Astrocyte (in vitro differentiated cells and primary cell): ENCODE measurements at regions not wholly inside any gene's neighbourhood (a gene's known extent, or its start where the extent isn't known, plus 50 kb on each side); places are given as distances from the start of the nearest gene placed in this dataset.

Source experiments
- DNase-seq: peaks from one replicate; pipeline ENCODE4 v3.0.0-alpha.2; 2010; ENCODE audit warnings: low read depth
- FAIRE-seq: peaks from 2 replicates; lab custom pipeline; 2011; peaks lifted over from hg19 to GRCh38; lab: Jason Lieb, UNC
- H2AFZ ChIP-seq: 2 replicates; pipeline ENCODE4 v1.6.0; 2012; ENCODE audit warnings: low read depth, low read length, inconsistent platforms
- H3K27ac ChIP-seq: 2 replicates; pipeline ENCODE4 v1.5.1; 2011; ENCODE audit warnings: low read depth, low read length, inconsistent platforms
- H3K27me3 ChIP-seq: 2 replicates; pipeline ENCODE4 v1.6.0; 2011; ENCODE audit warnings: low read length, inconsistent platforms; ENCODE audit not compliant: insufficient read depth
- H3K36me3 ChIP-seq: 2 replicates; pipeline ENCODE4 v1.5.1; 2011; ENCODE audit warnings: low read length, inconsistent platforms; ENCODE audit not compliant: insufficient read depth
- H3K4me1 ChIP-seq: 2 replicates; pipeline ENCODE4 v1.5.1; 2011; ENCODE audit warnings: low read length, inconsistent platforms; ENCODE audit not compliant: insufficient read depth
- H3K4me2 ChIP-seq: 2 replicates; pipeline ENCODE4 v1.6.0; 2012; ENCODE audit warnings: low read length, inconsistent platforms
- H3K4me3 ChIP-seq: 2 replicates; pipeline ENCODE4 v1.5.1; 2011; ENCODE audit warnings: low read depth, mild to moderate bottlenecking, low read length, inconsistent platforms; ENCODE audit not compliant: insufficient read depth
- H3K79me2 ChIP-seq: 2 replicates; pipeline ENCODE4 v1.6.0; 2012; ENCODE audit warnings: mild to moderate bottlenecking, low read length, inconsistent platforms; ENCODE audit not compliant: insufficient read depth
- H3K9ac ChIP-seq: 2 replicates; pipeline ENCODE4 v1.6.0; 2012; ENCODE audit warnings: mild to moderate bottlenecking, low read length, inconsistent platforms
- H3K9me3 ChIP-seq: 2 replicates; pipeline ENCODE4 v1.5.1; 2012; ENCODE audit warnings: low read depth, mild to moderate bottlenecking, low read length, inconsistent platforms; ENCODE audit not compliant: insufficient read depth
- H4K20me1 ChIP-seq: 2 replicates; pipeline ENCODE4 v1.6.0; 2012; ENCODE audit warnings: low read length, inconsistent platforms; ENCODE audit not compliant: insufficient read depth
- H3K27ac Mint-ChIP-seq: one replicate; pipeline ENCODE4 v1.8.0; 2021; ENCODE audit warnings: mild to moderate bottlenecking, mixed read lengths; ENCODE audit not compliant: unreplicated experiment
- H3K27me3 Mint-ChIP-seq: one replicate; pipeline ENCODE4 v1.8.0; 2021; ENCODE audit warnings: low read depth, mixed read lengths; ENCODE audit not compliant: unreplicated experiment
- H3K36me3 Mint-ChIP-seq: one replicate; pipeline ENCODE4 v1.8.0; 2021; ENCODE audit warnings: low read depth, mixed read lengths; ENCODE audit not compliant: unreplicated experiment
- H3K4me1 Mint-ChIP-seq: one replicate; pipeline ENCODE4 v1.8.0; 2021; ENCODE audit warnings: low read depth, mixed read lengths; ENCODE audit not compliant: unreplicated experiment
- H3K4me3 Mint-ChIP-seq: one replicate; pipeline ENCODE4 v1.8.0; 2021; ENCODE audit warnings: mild to moderate bottlenecking, moderate library complexity, mixed read lengths; ENCODE audit not compliant: unreplicated experiment
- H3K9me3 Mint-ChIP-seq: one replicate; pipeline ENCODE4 v1.8.0; 2021; ENCODE audit warnings: mild to moderate bottlenecking, mixed read lengths; ENCODE audit not compliant: unreplicated experiment
- EZH2 ChIP-seq: IDR thresholded peaks from 2 replicates; pipeline ENCODE4 v1.6.1; 2012; ENCODE audit warnings: mild to moderate bottlenecking, low read length, inconsistent platforms; ENCODE audit not compliant: insufficient read depth
- TF ChIP-seq, protein P1 (sequence below): IDR thresholded peaks from 2 replicates; pipeline ENCODE4 v1.5.1; 2011; ENCODE audit warnings: low read depth, mild to moderate bottlenecking, inconsistent platforms, low read length, moderate library complexity; ENCODE audit not compliant: insufficient read depth

GRCh38 chr5:71786337-71787055, 67.4 kb downstream of the CARTPT start:
- no peaks in the 10 kb centered on the region for H3K9me3 ChIP-seq
- no peak for FAIRE-seq
- no peak overlapping the region for H3K9ac ChIP-seq
- Mint-ChIP-seq H3K36me3 (no peaks in the 10 kb centered on the region), H3K4me1 (peaks cover 4% of the 10 kb centered on the region), H3K4me3 (no peak overlapping the region), H3K9me3 (peaks cover 11% of the 10 kb centered on the region), H3K27ac (no peak overlapping the region), H3K27me3 (peaks cover 3% of the 10 kb centered on the region)
- TF ChIP-seq, protein P1, sequence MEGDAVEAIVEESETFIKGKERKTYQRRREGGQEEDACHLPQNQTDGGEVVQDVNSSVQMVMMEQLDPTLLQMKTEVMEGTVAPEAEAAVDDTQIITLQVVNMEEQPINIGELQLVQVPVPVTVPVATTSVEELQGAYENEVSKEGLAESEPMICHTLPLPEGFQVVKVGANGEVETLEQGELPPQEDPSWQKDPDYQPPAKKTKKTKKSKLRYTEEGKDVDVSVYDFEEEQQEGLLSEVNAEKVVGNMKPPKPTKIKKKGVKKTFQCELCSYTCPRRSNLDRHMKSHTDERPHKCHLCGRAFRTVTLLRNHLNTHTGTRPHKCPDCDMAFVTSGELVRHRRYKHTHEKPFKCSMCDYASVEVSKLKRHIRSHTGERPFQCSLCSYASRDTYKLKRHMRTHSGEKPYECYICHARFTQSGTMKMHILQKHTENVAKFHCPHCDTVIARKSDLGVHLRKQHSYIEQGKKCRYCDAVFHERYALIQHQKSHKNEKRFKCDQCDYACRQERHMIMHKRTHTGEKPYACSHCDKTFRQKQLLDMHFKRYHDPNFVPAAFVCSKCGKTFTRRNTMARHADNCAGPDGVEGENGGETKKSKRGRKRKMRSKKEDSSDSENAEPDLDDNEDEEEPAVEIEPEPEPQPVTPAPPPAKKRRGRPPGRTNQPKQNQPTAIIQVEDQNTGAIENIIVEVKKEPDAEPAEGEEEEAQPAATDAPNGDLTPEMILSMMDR = no peak
- no peak for TF ChIP-seq EZH2
- H3K27me3 ChIP-seq = no peaks in the 10 kb centered on the region
- H3K4me2 ChIP-seq = no peak overlapping the region
- peaks cover 9% of the 10 kb centered on the region for H3K4me1 ChIP-seq
- no peak overlapping the region for H3K27ac ChIP-seq
- no peak for DNase-seq
- no peaks in the 10 kb centered on the region for H4K20me1 ChIP-seq
- no peak overlapping the region for H3K4me3 ChIP-seq
- H3K36me3 ChIP-seq = no peaks in the 10 kb centered on the region
- H2AFZ ChIP-seq = no peak overlapping the region
- H3K79me2 ChIP-seq = no peaks in the 10 kb centered on the region

GRCh38 chr5:71788794-71789193, 69.7 kb downstream of the CARTPT start:
- Histone ChIP-seq H3K79me2 (no peaks in the 10 kb centered on the region), H3K27me3 (no peaks in the 10 kb centered on the region), H3K9ac (no peak overlapping the region), H2AFZ (no peak overlapping the region), H3K27ac (no peak overlapping the region), H3K9me3 (no peaks in the 10 kb centered on the region), H3K4me3 (no peak overlapping the region), H3K36me3 (no peaks in the 10 kb centered on the region), H4K20me1 (no peaks in the 10 kb centered on the region), H3K4me2 (no peak overlapping the region), H3K4me1 (no peaks in the 10 kb centered on the region)
- H3K4me1 Mint-ChIP-seq = no peaks in the 10 kb centered on the region
- H3K9me3 Mint-ChIP-seq = peaks cover 19% of the 10 kb centered on the region
- no peak overlapping the region for H3K4me3 Mint-ChIP-seq
- no peaks in the 10 kb centered on the region for H3K27me3 Mint-ChIP-seq
- TF ChIP-seq, protein P1 = no peak
- no peak for TF ChIP-seq EZH2
- H3K27ac Mint-ChIP-seq = no peak overlapping the region
- H3K36me3 Mint-ChIP-seq = no peaks in the 10 kb centered on the region
- FAIRE-seq (no peak), DNase-seq (no peak)

GRCh38 chr5:71789746-71790145, 70.7 kb downstream of the CARTPT start:
- H2AFZ ChIP-seq = no peak overlapping the region
- H3K36me3 ChIP-seq = no peaks in the 10 kb centered on the region
- no peaks in the 10 kb centered on the region for H3K36me3 Mint-ChIP-seq
- H3K27ac ChIP-seq = no peak overlapping the region
- peaks cover 22% of the 10 kb centered on the region for H3K9me3 Mint-ChIP-seq
- no peaks in the 10 kb centered on the region for H4K20me1 ChIP-seq
- no peak overlapping the region for H3K4me3 ChIP-seq
- H3K27ac Mint-ChIP-seq = no peak overlapping the region
- H3K4me1 Mint-ChIP-seq = no peaks in the 10 kb centered on the region
- H3K4me3 Mint-ChIP-seq = no peak overlapping the region
- FAIRE-seq = no peak
- no peaks in the 10 kb centered on the region for H3K4me1 ChIP-seq
- no peaks in the 10 kb centered on the region for H3K79me2 ChIP-seq
- no peaks in the 10 kb centered on the region for H3K27me3 ChIP-seq
- TF ChIP-seq, protein P1 = no peak
- H3K9ac ChIP-seq = no peak overlapping the region
- H3K27me3 Mint-ChIP-seq = no peaks in the 10 kb centered on the region
- H3K4me2 ChIP-seq = no peak overlapping the region
- no peaks in the 10 kb centered on the region for H3K9me3 ChIP-seq
- no peak for DNase-seq
